Naive thymus-derived CD4-positive, alpha-beta T cell (primary cell): ENCODE measurements at regions not wholly inside any gene's neighbourhood (a gene's known extent, or its start where the extent isn't known, plus 50 kb on each side); places are given as distances from the start of the nearest gene placed in this dataset.
"Not testable (repeated sequence)": the region's sequence is repeated elsewhere in the genome, so short reads cannot be mapped to it uniquely, and the experiment has no call there.

ENCODE experiments used
- ATAC-seq: fragments of 150-1000 bp; cut with Tn5 transposase; 2 replicates; pipeline ENCODE4 v1.10.0; 2021; ENCODE audit warnings: mild to moderate bottlenecking, moderate library complexity
- CTCF ChIA-PET: fragments of 350-600 bp; sonication (Branson Sonifier 250); formaldehyde crosslinking; loops from one replicate; lab custom pipeline; 2021; ENCODE audit warnings: antibody characterized with exemption; lab: Charles Lee
- POLR2A ChIA-PET: fragments of 350-600 bp; sonication (Branson Sonifier 250); formaldehyde crosslinking; loops from one replicate; lab custom pipeline; 2021; ENCODE audit warnings: antibody characterized with exemption, inconsistent platforms; lab: Charles Lee
- DNase-seq, 9 donors: peaks; one replicate each; pipeline versions ENCODE4 v3.0.0 to v3.0.0-alpha.2; 2020 to 2022; ENCODE audit warnings: mixed read lengths in 1 of 9
- H3K27ac ChIP-seq: one replicate; pipeline ENCODE4 v1.7.0; 2013; ENCODE audit warnings: mild to moderate bottlenecking, low read depth, low read length, moderate library complexity
- H3K27me3 ChIP-seq, 2 donors: one replicate each; pipeline ENCODE4 v1.7.0; 2013; ENCODE audit warnings: low read length in 2 of 2, mild to moderate bottlenecking in 2 of 2, moderate library complexity in 2 of 2; ENCODE audit not compliant: control insufficient read depth in 2 of 2, insufficient read depth in 2 of 2
- H3K36me3 ChIP-seq, 3 experiments: 1 replicate in 2 of 3; 2 replicates in 1 of 3; pipeline ENCODE4 v1.7.0; 2013; ENCODE audit warnings: low read length in 3 of 3, mild to moderate bottlenecking in 3 of 3, moderate library complexity in 1 of 3; ENCODE audit not compliant: insufficient read depth in 3 of 3, control insufficient read depth in 2 of 3
- H3K4me1 ChIP-seq, 2 donors: one replicate each; pipeline ENCODE4 v1.7.0; 2013; ENCODE audit warnings: low read length in 2 of 2, mild to moderate bottlenecking in 2 of 2, moderate library complexity in 1 of 2; ENCODE audit not compliant: control insufficient read depth in 2 of 2, insufficient read depth in 2 of 2
- H3K4me3 ChIP-seq: 2 replicates; pipeline ENCODE4 v1.7.0; 2013; ENCODE audit warnings: mild to moderate bottlenecking, low read length
- H3K9me3 ChIP-seq, 3 experiments: 1 replicate in 2 of 3; 2 replicates in 1 of 3; pipeline ENCODE4 v1.7.0; 2013; ENCODE audit warnings: low read length in 3 of 3; ENCODE audit not compliant: control insufficient read depth in 2 of 3
- H3K27ac Mint-ChIP-seq, 9 donors: one replicate each; pipeline ENCODE4 v1.8.0; 2020 to 2022; ENCODE audit warnings: mixed read lengths in 9 of 9, mild to moderate bottlenecking in 8 of 9, moderate library complexity in 5 of 9, inconsistent platforms in 2 of 9
- H3K27me3 Mint-ChIP-seq, 5 donors: one replicate each; pipeline ENCODE4 v1.8.0; 2021 to 2022; ENCODE audit warnings: mixed read lengths in 5 of 5, mild to moderate bottlenecking in 1 of 5
- H3K36me3 Mint-ChIP-seq, 5 donors: one replicate each; pipeline ENCODE4 v1.8.0; 2020 to 2022; ENCODE audit warnings: mixed read lengths in 5 of 5, mild to moderate bottlenecking in 3 of 5, inconsistent platforms in 1 of 5
- H3K4me1 Mint-ChIP-seq, 7 donors: one replicate each; pipeline ENCODE4 v1.8.0; 2020 to 2022; ENCODE audit warnings: mixed read lengths in 7 of 7, mild to moderate bottlenecking in 3 of 7, inconsistent platforms in 1 of 7
- H3K4me3 Mint-ChIP-seq, 10 donors: one replicate each; pipeline ENCODE4 v1.8.0; 2020 to 2022; ENCODE audit warnings: mild to moderate bottlenecking in 10 of 10, mixed read lengths in 10 of 10, moderate library complexity in 6 of 10, inconsistent platforms in 2 of 10
- H3K9me3 Mint-ChIP-seq, 11 donors: one replicate each; pipeline ENCODE4 v1.8.0; 2020 to 2022; ENCODE audit warnings: mixed read lengths in 11 of 11, mild to moderate bottlenecking in 4 of 11, inconsistent platforms in 1 of 11, moderate library complexity in 1 of 11
- intact Hi-C, 2 donors: fragments of 100-400 bp; cut with micrococcal nuclease; formaldehyde crosslinking; loops; one replicate each; pipeline ENCODE4 v1.15.1; 2023

- Mint-ChIP-seq H3K4me1 (peaks cover 0 to 6% (median 0%) of the 10 kb centered on the region in 7 donors), H3K27me3 (peaks cover 19 to 37% (median 31%) of the 10 kb centered on the region in 5 donors), H3K4me3 (no peak overlapping the region), H3K36me3 (no peaks in the 10 kb centered on the region), H3K27ac (no peak overlapping the region), H3K9me3 (no peaks in the 10 kb centered on the region)
- CTCF ChIA-PET, result no interaction called here
- H3K4me1 ChIP-seq, result no peaks in the 10 kb centered on the region
- no peaks in the 10 kb centered on the region for H3K27me3 ChIP-seq
- H3K4me3 ChIP-seq, result no peak overlapping the region
- DNase-seq (no peak), ATAC-seq (no peak)
- H3K9me3 ChIP-seq, result no peaks in the 10 kb centered on the region
- intact Hi-C loops, result no loop called here
- POLR2A ChIA-PET, result no interaction called here
- H3K27ac ChIP-seq, result no peak overlapping the region
- no peaks in the 10 kb centered on the region for H3K36me3 ChIP-seq
Observed at GRCh38 chr6:168937054-168937453, 316.6 kb downstream of the THBS2 start.

- DNase-seq, result no peak
- Histone ChIP-seq H3K9me3 (no peaks in the 10 kb centered on the region), H3K4me1 (no peaks in the 10 kb centered on the region), H3K27me3 (no peaks in the 10 kb centered on the region), H3K27ac (no peak overlapping the region), H3K36me3 (no peaks in the 10 kb centered on the region), H3K4me3 (no peak overlapping the region)
- Mint-ChIP-seq H3K4me3 (no peak overlapping the region), H3K4me1 (peaks cover 0 to 6% (median 0%) of the 10 kb centered on the region in 7 donors), H3K9me3 (no peaks in the 10 kb centered on the region), H3K27me3 (peaks cover 19 to 37% (median 31%) of the 10 kb centered on the region in 5 donors), H3K27ac (no peak overlapping the region), H3K36me3 (no peaks in the 10 kb centered on the region)
- POLR2A ChIA-PET, result no interaction called here
- intact Hi-C loops, result no loop called here
- no peak for ATAC-seq
- CTCF ChIA-PET, result no interaction called here
Observed at GRCh38 chr6:168935628-168936010, 318.0 kb downstream of the THBS2 start.

GRCh38 chr6:168934660-168935627 is 318.7 kb downstream of the THBS2 start:
- Histone ChIP-seq H3K27me3 (no peaks in the 10 kb centered on the region), H3K4me3 (no peak overlapping the region), H3K4me1 (no peaks in the 10 kb centered on the region), H3K36me3 (no peaks in the 10 kb centered on the region), H3K27ac (no peak overlapping the region), H3K9me3 (no peaks in the 10 kb centered on the region)
- H3K4me1 Mint-ChIP-seq, result peaks cover 0 to 6% (median 0%) of the 10 kb centered on the region in 7 donors
- ChIA-PET CTCF (no interaction called here), POLR2A (no interaction called here)
- no peak overlapping the region for H3K4me3 Mint-ChIP-seq
- H3K36me3 Mint-ChIP-seq, result no peaks in the 10 kb centered on the region
- no peak overlapping the region for H3K27ac Mint-ChIP-seq
- intact Hi-C loops, result no loop called here
- H3K9me3 Mint-ChIP-seq, result no peaks in the 10 kb centered on the region
- DNase-seq (no peak), ATAC-seq (no peak)
- H3K27me3 Mint-ChIP-seq, result peaks cover 19 to 37% (median 31%) of the 10 kb centered on the region in 5 donors

GRCh38 chr6:168932171-168932570 is 321.5 kb downstream of the THBS2 start:
- H3K9me3 Mint-ChIP-seq, H3K27ac ChIP-seq, H3K4me3 Mint-ChIP-seq, DNase-seq, H3K4me1 ChIP-seq, H3K36me3 ChIP-seq, H3K4me1 Mint-ChIP-seq, H3K27me3 ChIP-seq, H3K4me3 ChIP-seq, CTCF ChIA-PET, H3K27ac Mint-ChIP-seq, H3K36me3 Mint-ChIP-seq, intact Hi-C loops, POLR2A ChIA-PET, H3K9me3 ChIP-seq, ATAC-seq: not testable (repeated sequence)
- peaks cover 19 to 31% (median 27%) of the 10 kb centered on the region in 5 donors for H3K27me3 Mint-ChIP-seq

GRCh38 chr6:168931072-168931471 is 322.6 kb downstream of the THBS2 start:
- H3K27ac ChIP-seq, H3K4me3 Mint-ChIP-seq, intact Hi-C loops, DNase-seq, POLR2A ChIA-PET, H3K27ac Mint-ChIP-seq, CTCF ChIA-PET, H3K4me1 ChIP-seq, ATAC-seq, H3K36me3 Mint-ChIP-seq, H3K9me3 ChIP-seq, H3K9me3 Mint-ChIP-seq, H3K4me1 Mint-ChIP-seq, H3K36me3 ChIP-seq, H3K4me3 ChIP-seq, H3K27me3 ChIP-seq: not testable (repeated sequence)
- H3K27me3 Mint-ChIP-seq, result peaks cover 17 to 30% (median 24%) of the 10 kb centered on the region in 5 donors

- no peaks in the 10 kb centered on the region for H3K9me3 ChIP-seq
- intact Hi-C loops, result no loop called here
- H3K36me3 ChIP-seq, result no peaks in the 10 kb centered on the region
- H3K36me3 Mint-ChIP-seq, result no peaks in the 10 kb centered on the region
- H3K4me3 Mint-ChIP-seq, result no peak overlapping the region
- CTCF ChIA-PET, result no interaction called here
- H3K4me1 Mint-ChIP-seq, result peaks cover 0 to 6% (median 0%) of the 10 kb centered on the region in 7 donors
- no peak overlapping the region for H3K27ac Mint-ChIP-seq
- DNase-seq (no peak), ATAC-seq (no peak)
- no peaks in the 10 kb centered on the region for H3K4me1 ChIP-seq
- peaks cover 9 to 30% (median 25%) of the 10 kb centered on the region in 5 donors for H3K27me3 Mint-ChIP-seq
- peaks cover 0 to 8% (median 6%) of the 10 kb centered on the region in 11 donors for H3K9me3 Mint-ChIP-seq
- H3K4me3 ChIP-seq, result no peak overlapping the region
- POLR2A ChIA-PET, result no interaction called here
- no peaks in the 10 kb centered on the region for H3K27me3 ChIP-seq
- no peak overlapping the region for H3K27ac ChIP-seq
Observed at GRCh38 chr6:168929871-168930450, 323.7 kb downstream of the THBS2 start.
